HG03135 (cell line): ENCODE measurements at regions not wholly inside any gene's neighbourhood (a gene's known extent, or its start where the extent isn't known, plus 50 kb on each side); places are given as distances from the start of the nearest gene placed in this dataset.

Experiments
- ATAC-seq: cut with Tn5 transposase; IDR thresholded peaks from one replicate; pipeline ENCODE4 v1.9.1; 2021; ENCODE audit warnings: mild to moderate bottlenecking, moderate library complexity; ENCODE audit not compliant: unreplicated experiment

GRCh38 chr4:156019246-156019645 is 65.6 kb upstream of the CTSO start:
- ATAC-seq = no peak

GRCh38 chr4:156018383-156018782 is 64.7 kb upstream of the CTSO start:
- no peak for ATAC-seq

GRCh38 chr4:156015781-156016180 is 62.1 kb upstream of the CTSO start:
- ATAC-seq = no peak

GRCh38 chr4:156006192-156006591 is 52.5 kb upstream of the CTSO start:
- ATAC-seq = no peak
